ELF-1 (cell line): ENCODE measurements at regions not wholly inside any gene's neighbourhood (a gene's known extent, or its start where the extent isn't known, plus 50 kb on each side); places are given as distances from the start of the nearest gene placed in this dataset.

Source experiments
- DNase-seq: peaks from one replicate; pipeline ENCODE4 v3.0.0-alpha.2; 2016; ENCODE audit warnings: low read depth, low spot score

DNA sequence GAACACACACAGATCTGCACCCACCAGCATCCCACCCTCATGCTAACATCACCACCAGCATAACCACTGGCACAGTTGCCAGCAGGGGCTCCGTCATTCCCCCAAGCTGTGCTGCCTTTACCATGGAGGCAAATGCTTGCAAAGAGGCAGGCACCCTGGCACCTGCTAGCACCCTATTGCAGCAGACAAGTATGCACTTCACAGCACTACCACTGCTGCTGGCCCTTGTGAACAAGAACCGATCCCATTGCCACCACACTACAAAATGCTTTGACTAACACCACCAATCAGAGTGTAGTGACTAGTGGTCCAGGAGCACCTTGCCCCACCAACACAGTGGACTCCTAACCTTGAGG, 862.2 kb upstream of the DPPA4 start:
- DNase-seq, result no peak

DNA sequence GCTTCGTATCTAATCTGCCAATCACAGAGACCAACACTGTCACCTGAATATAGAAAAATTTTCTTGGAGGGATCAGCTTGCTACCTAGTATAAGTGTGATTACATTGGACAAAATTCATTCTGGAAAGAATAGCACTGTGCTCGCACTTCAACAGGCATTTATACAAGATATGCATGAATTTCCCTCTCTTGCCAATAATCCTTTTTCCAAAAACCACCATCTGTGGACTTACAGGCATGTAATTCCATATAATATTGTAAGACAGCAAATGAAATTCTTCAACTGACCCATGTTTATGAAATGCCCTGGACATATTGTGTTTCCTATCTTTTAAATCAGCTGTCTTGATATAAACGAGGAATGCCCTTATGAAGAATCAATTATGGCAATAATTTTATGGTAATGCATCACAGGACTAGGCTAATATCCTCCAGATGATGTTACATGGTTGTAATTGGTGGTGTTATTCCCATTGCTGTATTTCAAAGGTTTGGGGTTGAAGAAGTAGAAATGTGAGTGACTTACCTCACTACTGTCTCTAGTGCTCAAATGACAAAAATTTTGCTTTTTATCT, 861.4 kb upstream of the NECTIN3 start:
- DNase-seq, result no peak

DNA sequence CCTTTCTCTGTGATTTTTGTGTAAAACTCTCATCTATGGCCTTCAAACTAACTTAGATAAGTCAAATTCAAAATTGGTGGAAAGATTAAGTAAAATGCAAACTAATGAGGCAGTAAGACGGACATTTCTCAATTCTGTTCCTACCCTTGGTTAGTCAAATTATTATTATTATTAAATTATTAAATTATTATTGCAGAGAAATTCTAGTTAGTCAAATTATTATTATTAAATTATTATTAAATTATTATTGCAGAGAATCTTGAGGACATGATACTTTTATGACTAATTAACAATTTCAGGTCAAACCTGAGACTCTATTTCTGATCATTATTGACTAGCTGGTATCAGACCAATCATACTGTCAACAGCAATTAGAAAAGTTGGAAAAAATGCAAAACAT, 845.0 kb upstream of the NECTIN3 start:
- DNase-seq, result no peak

- no peak for DNase-seq
Measured at GRCh38 chr3:110227991-110228390, 843.6 kb upstream of the NECTIN3 start.

DNA sequence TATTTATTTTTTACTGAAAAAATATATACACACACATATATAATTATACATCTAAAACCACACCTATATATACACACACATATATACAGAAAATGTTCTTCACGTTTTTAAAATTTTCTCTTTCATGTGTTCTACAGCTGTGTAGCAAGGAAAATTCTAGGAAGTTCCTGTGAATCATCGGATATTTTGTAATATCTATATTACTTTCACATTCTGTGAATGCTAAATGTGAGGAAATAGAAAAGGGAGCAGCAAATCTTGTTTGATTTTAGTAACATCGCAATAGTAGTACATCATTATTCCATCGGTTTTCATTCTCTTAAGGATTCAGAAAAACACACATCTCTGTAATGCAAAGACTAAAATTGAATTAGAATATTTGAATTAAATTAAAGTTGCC, 836.8 kb upstream of the NECTIN3 start:
- no peak for DNase-seq

- DNase-seq, result no peak
Measured at GRCh38 chr3:110236976-110237610, 834.5 kb upstream of the NECTIN3 start.

GRCh38 chr3:110243081-110243480, 828.5 kb upstream of the NECTIN3 start:
- no peak for DNase-seq

- DNase-seq, result no peak
Measured at GRCh38 chr3:110246796-110247376, 824.7 kb upstream of the NECTIN3 start.

- DNase-seq, result no peak
Measured at GRCh38 chr3:110248666-110249065, 823.0 kb upstream of the NECTIN3 start.

GRCh38 chr3:110253794-110254193, 817.8 kb upstream of the NECTIN3 start:
- DNase-seq, result no peak

- DNase-seq, result no peak
Measured at GRCh38 chr3:110254591-110254990, 817.0 kb upstream of the NECTIN3 start.

DNA sequence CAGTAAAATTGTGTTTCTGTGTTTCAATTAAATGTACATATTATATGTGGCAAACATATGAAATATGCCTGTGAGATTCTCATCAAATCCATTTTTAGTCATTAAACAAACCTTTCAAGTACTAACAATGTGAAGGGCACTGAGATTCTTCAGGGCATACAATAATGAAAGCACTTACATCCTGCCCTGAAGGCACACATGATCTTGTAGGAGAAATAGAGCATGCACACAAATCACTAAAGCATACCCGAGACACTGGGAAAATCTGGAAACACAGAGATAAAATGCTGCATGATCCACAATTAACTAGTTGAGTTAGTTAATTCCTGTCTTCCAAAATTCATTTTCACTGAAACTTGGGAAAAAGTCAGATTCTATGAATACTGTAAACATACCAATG, 810.5 kb upstream of the NECTIN3 start:
- no peak for DNase-seq

DNA sequence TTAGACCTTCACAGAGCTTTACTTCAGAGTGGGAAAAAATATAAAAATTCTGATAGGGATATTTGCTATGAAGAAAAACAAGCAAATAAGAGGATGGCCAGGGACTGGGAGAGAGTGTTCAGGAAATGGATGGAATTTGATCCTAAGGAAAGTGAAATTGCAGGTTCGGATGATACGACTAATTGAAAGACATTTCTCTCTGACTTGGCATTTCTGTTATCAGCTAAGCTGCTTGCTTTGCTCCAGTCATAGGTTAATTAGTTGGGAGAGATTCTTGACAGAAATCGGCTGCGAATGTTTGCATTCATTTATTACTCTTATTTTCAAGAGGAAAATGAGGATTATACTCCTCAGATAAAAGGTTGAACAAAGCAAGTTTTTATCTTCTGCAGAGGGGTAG, 808.7 kb upstream of the NECTIN3 start:
- DNase-seq, result no peak

- DNase-seq, result no peak
Measured at GRCh38 chr3:110265302-110265701, 806.3 kb upstream of the NECTIN3 start.

GRCh38 chr3:110267304-110267845, 804.2 kb upstream of the NECTIN3 start:
- no peak for DNase-seq

DNA sequence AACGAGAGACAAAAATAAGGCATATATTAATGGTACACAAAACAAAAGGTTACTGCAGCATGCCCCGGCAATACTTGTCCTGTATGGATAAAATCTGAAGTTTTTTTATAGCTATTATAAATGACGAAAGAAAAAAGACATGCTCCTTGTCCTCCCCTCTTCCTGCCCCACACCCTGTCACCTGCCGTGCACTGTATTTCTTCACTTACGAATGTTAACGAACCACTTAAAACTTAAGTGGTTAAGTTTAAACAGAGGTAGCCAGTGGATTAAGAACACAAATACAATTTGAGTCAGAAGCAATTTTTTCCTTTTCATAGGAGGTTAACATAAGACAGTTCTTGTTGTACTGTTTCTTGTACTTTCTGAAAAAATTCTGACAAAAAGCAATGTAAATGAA, 799.1 kb upstream of the NECTIN3 start:
- no peak for DNase-seq

DNA sequence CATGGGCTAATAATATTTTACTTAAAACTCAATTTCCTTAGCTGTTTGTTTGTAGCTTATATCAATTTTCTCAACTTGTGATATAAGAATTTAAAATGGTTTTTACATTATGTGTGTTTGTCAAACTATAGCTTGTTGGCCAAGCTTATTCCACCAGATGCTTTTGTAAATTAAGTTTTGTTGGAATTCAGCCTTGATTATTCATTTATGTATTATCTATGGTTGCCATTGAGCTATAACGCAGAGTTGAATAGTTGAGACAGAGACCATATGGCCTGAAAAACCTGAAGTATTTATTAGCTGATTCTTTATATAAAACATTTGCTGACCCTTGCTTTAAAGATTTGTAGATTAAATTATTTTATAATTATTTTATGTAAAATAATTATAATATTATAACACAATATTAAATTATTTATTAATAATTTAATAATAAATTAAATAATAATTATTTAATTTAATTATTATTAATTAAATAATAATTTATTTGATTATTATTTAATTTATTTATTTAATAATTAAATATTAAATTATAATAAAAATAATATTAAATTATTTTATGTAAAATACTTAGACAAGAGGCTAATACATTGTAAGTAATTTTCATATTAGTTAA, 779.6 kb upstream of the NECTIN3 start:
- no peak for DNase-seq

DNA sequence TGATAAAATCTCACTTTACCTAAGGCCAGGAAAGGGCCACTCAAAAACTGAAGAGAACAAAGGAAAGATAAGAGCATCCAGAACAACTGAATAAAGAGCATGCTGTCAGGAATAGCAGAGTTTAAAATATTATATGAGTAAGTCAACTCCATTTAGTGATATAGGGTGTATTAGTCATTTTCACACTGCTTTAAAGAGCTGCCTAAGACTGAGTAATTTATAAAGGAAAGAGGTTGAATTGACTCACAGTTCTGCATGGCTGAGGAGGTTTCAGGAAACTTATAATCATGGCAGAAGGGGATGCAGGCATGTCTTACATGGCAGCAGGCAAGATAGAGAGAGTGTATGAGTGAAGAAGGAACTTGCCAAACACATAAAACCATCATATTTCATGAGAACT, 778.0 kb upstream of the NECTIN3 start:
- DNase-seq, result no peak

DNA sequence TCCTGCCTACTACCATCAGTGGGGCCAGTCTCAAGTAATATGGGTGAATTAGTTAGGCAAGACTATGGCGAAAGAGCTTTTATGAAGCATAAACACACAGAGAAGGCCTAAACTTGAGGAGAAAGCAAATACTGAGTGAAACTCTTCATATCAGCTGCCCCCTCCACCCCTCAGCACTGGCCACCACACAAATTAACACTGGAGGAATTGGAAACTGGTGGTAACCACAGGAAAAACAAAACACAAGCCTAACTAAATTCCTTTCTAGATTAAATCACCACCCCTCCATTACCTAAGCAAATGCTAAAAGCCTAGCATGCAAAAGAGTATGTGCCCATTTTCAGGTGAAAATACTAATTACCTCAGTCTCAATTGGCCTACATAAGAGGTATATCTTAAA, 774.7 kb upstream of the NECTIN3 start:
- no peak for DNase-seq

GRCh38 chr3:110301781-110302180, 769.8 kb upstream of the NECTIN3 start:
- DNase-seq, result no peak

GRCh38 chr3:110307065-110307809, 764.4 kb upstream of the NECTIN3 start:
- no peak for DNase-seq

- no peak for DNase-seq
Measured at GRCh38 chr3:110311541-110311940, 760.1 kb upstream of the NECTIN3 start.
